ENCODE measurements at regions not wholly inside any gene's neighbourhood (a gene's known extent, or its start where the extent isn't known, plus 50 kb on each side); places are given as distances from the start of the nearest gene placed in this dataset.

GRCh38 chr1:13956393-13956792 lies 256.4 kb downstream of the PRDM2 start:
- intact Hi-C loops (cut with micrococcal nuclease), result no loop called here
- CTCF ChIA-PET, result no interaction called here
- Mint-ChIP-seq H3K27ac (no peak overlapping the region), H3K9me3 (no peaks in the 10 kb centered on the region), H3K4me3 (no peak overlapping the region), H3K4me1 (ENCODE audit: low read depth) (no peaks in the 10 kb centered on the region), H3K36me3 (ENCODE audit: low read depth) (no peaks in the 10 kb centered on the region), H3K27me3 (ENCODE audit: low read depth) (peaks cover 7% of the 10 kb centered on the region)
- DNase-seq, result no peak

GRCh38 chr1:13960375-13960987 lies 260.5 kb downstream of the PRDM2 start:
- peak; percentile 80 for DNase-seq
- no peak overlapping the region for H3K27ac Mint-ChIP-seq
- H3K36me3 Mint-ChIP-seq (ENCODE audit: low read depth), result no peaks in the 10 kb centered on the region
- no peaks in the 10 kb centered on the region for H3K9me3 Mint-ChIP-seq
- intact Hi-C loops (cut with micrococcal nuclease), result loop anchor here (1.0 to 2.0 kb wide), 2 partner anchors 131 to 296 kb away; no protein-coding TSS in a partner anchor
- H3K27me3 Mint-ChIP-seq (ENCODE audit: low read depth), result peaks cover 22% of the 10 kb centered on the region
- CTCF ChIA-PET, result interaction anchor here (0.9 to 1.4 kb wide), 3 partner anchors 11 to 206 kb away, joined by 3 read pairs; no protein-coding TSS in a partner anchor
- no peak overlapping the region for H3K4me3 Mint-ChIP-seq
- H3K4me1 Mint-ChIP-seq (ENCODE audit: low read depth), result no peaks in the 10 kb centered on the region

GRCh38 chr1:13964768-13965167 lies 264.8 kb downstream of the PRDM2 start:
- H3K4me1 Mint-ChIP-seq (ENCODE audit: low read depth), result no peaks in the 10 kb centered on the region
- no peak overlapping the region for H3K4me3 Mint-ChIP-seq
- H3K27me3 Mint-ChIP-seq (ENCODE audit: low read depth), result peaks cover 29% of the 10 kb centered on the region
- intact Hi-C loops (cut with micrococcal nuclease), result no loop called here
- CTCF ChIA-PET, result no interaction called here
- no peaks in the 10 kb centered on the region for H3K36me3 Mint-ChIP-seq (ENCODE audit: low read depth)
- no peak for DNase-seq
- H3K27ac Mint-ChIP-seq, result no peak overlapping the region
- H3K9me3 Mint-ChIP-seq, result no peaks in the 10 kb centered on the region

GRCh38 chr1:13965770-13966398 lies 265.9 kb downstream of the PRDM2 start:
- Mint-ChIP-seq H3K27me3 (ENCODE audit: low read depth) (peaks cover 26% of the 10 kb centered on the region), H3K4me1 (ENCODE audit: low read depth) (no peaks in the 10 kb centered on the region), H3K36me3 (ENCODE audit: low read depth) (no peaks in the 10 kb centered on the region), H3K9me3 (peaks cover 6% of the 10 kb centered on the region), H3K4me3 (no peak overlapping the region), H3K27ac (no peak overlapping the region)
- CTCF ChIA-PET, result no interaction called here
- peak; percentile 27 for DNase-seq
- intact Hi-C loops (cut with micrococcal nuclease), result no loop called here

- Mint-ChIP-seq H3K36me3 (ENCODE audit: low read depth) (peaks cover 1% of the 10 kb centered on the region), H3K9me3 (peaks cover 15% of the 10 kb centered on the region), H3K4me3 (no peak overlapping the region), H3K4me1 (ENCODE audit: low read depth) (no peaks in the 10 kb centered on the region), H3K27me3 (ENCODE audit: low read depth) (peaks cover 18% of the 10 kb centered on the region), H3K27ac (no peak overlapping the region)
- CTCF ChIA-PET, result interaction anchor here (0.6 kb wide), 1 partner anchor 451 kb away, joined by 3 read pairs; no protein-coding TSS in a partner anchor
- intact Hi-C loops (cut with micrococcal nuclease), result no loop called here
- no peak for DNase-seq
These were observed 267.7 kb downstream of the PRDM2 start for GRCh38 chr1:13967707-13968106.

- Mint-ChIP-seq H3K9me3 (peaks cover 15% of the 10 kb centered on the region), H3K36me3 (ENCODE audit: low read depth) (peaks cover 1% of the 10 kb centered on the region)
- intact Hi-C loops (cut with micrococcal nuclease), result no loop called here
These were observed 268.4 kb downstream of the PRDM2 start for GRCh38 chr1:13968361-13968760.

GRCh38 chr1:13970631-13971247 lies 270.8 kb downstream of the PRDM2 start:
- H3K27me3 Mint-ChIP-seq (ENCODE audit: low read depth), result peaks cover 7% of the 10 kb centered on the region
- no peak for DNase-seq
- H3K9me3 Mint-ChIP-seq, result peaks cover 15% of the 10 kb centered on the region
- intact Hi-C loops (cut with micrococcal nuclease), result no loop called here
- no peaks in the 10 kb centered on the region for H3K4me1 Mint-ChIP-seq (ENCODE audit: low read depth)
- no peak overlapping the region for H3K4me3 Mint-ChIP-seq
- H3K36me3 Mint-ChIP-seq (ENCODE audit: low read depth), result peaks cover 1% of the 10 kb centered on the region
- H3K27ac Mint-ChIP-seq, result no peak overlapping the region
- CTCF ChIA-PET, result no interaction called here

More at GRCh38 chr1:13968361-13968760, 268.4 kb downstream of the PRDM2 start:
- CTCF ChIA-PET, result interaction anchor here (0.6 kb wide), 1 partner anchor 452 kb away, joined by 3 read pairs; no protein-coding TSS in a partner anchor
- DNase-seq, result no peak
- Mint-ChIP-seq H3K4me3 (no peak overlapping the region), H3K4me1 (ENCODE audit: low read depth) (no peaks in the 10 kb centered on the region), H3K27ac (no peak overlapping the region), H3K27me3 (ENCODE audit: low read depth) (peaks cover 14% of the 10 kb centered on the region)

- H3K36me3 Mint-ChIP-seq (ENCODE audit: low read depth), result peaks cover 1% of the 10 kb centered on the region
- H3K4me3 Mint-ChIP-seq, result no peak overlapping the region
- H3K27ac Mint-ChIP-seq, result no peak overlapping the region
- peaks cover 6% of the 10 kb centered on the region for H3K27me3 Mint-ChIP-seq (ENCODE audit: low read depth)
- H3K9me3 Mint-ChIP-seq, result peaks cover 6% of the 10 kb centered on the region
- H3K4me1 Mint-ChIP-seq (ENCODE audit: low read depth), result no peaks in the 10 kb centered on the region
- intact Hi-C loops (cut with micrococcal nuclease), result no loop called here
- CTCF ChIA-PET, result no interaction called here
- DNase-seq, result no peak
These were observed 276.5 kb downstream of the PRDM2 start for GRCh38 chr1:13976485-13976884.

GRCh38 chr1:13981142-13981541 lies 281.2 kb downstream of the PRDM2 start:
- peaks cover 3% of the 10 kb centered on the region for H3K27me3 Mint-ChIP-seq (ENCODE audit: low read depth)
- no peaks in the 10 kb centered on the region for H3K36me3 Mint-ChIP-seq (ENCODE audit: low read depth)
- peaks cover 2% of the 10 kb centered on the region for H3K9me3 Mint-ChIP-seq
- H3K4me3 Mint-ChIP-seq, result no peak overlapping the region
- no peak for DNase-seq
- CTCF ChIA-PET, result no interaction called here
- no peak overlapping the region for H3K27ac Mint-ChIP-seq
- no peaks in the 10 kb centered on the region for H3K4me1 Mint-ChIP-seq (ENCODE audit: low read depth)
- intact Hi-C loops (cut with micrococcal nuclease), result no loop called here

GRCh38 chr1:13983393-13983792 lies 283.4 kb downstream of the PRDM2 start:
- Mint-ChIP-seq H3K36me3 (ENCODE audit: low read depth) (no peaks in the 10 kb centered on the region), H3K4me1 (ENCODE audit: low read depth) (no peaks in the 10 kb centered on the region), H3K27ac (no peak overlapping the region), H3K4me3 (no peak overlapping the region), H3K9me3 (peaks cover 3% of the 10 kb centered on the region), H3K27me3 (ENCODE audit: low read depth) (peaks cover 2% of the 10 kb centered on the region)
- no peak for DNase-seq
- intact Hi-C loops (cut with micrococcal nuclease), result no loop called here
- CTCF ChIA-PET, result interaction anchor here (0.6 kb wide), 1 partner anchor 296 kb away, joined by 3 read pairs; no protein-coding TSS in a partner anchor

GRCh38 chr1:13990939-13991338 lies 291.0 kb downstream of the PRDM2 start:
- Mint-ChIP-seq H3K36me3 (ENCODE audit: low read depth) (no peaks in the 10 kb centered on the region), H3K4me3 (no peak overlapping the region), H3K27me3 (ENCODE audit: low read depth) (peaks cover 34% of the 10 kb centered on the region), H3K27ac (no peak overlapping the region), H3K4me1 (ENCODE audit: low read depth) (no peaks in the 10 kb centered on the region), H3K9me3 (peaks cover 3% of the 10 kb centered on the region)
- CTCF ChIA-PET, result no interaction called here
- intact Hi-C loops (cut with micrococcal nuclease), result no loop called here
- no peak for DNase-seq

GRCh38 chr1:13992489-13993285 lies 292.7 kb downstream of the PRDM2 start:
- H3K4me3 Mint-ChIP-seq, result no peak overlapping the region
- intact Hi-C loops (cut with micrococcal nuclease), result no loop called here
- H3K36me3 Mint-ChIP-seq (ENCODE audit: low read depth), result no peaks in the 10 kb centered on the region

More at GRCh38 chr1:13992489-13993285, 292.7 kb downstream of the PRDM2 start:
- Mint-ChIP-seq H3K9me3 (peaks cover 2% of the 10 kb centered on the region), H3K4me1 (ENCODE audit: low read depth) (no peaks in the 10 kb centered on the region), H3K27ac (no peak overlapping the region), H3K27me3 (ENCODE audit: low read depth) (peaks cover 33% of the 10 kb centered on the region)
- CTCF ChIA-PET, result interaction anchor here (0.6 kb wide), 1 partner anchor 18 kb away, joined by 3 read pairs; no protein-coding TSS in a partner anchor
- no peak for DNase-seq

Measured in activated naive CD4-positive, alpha-beta T cell treated with anti-CD3 and anti-CD28 coated beads for 36 hours (primary cell).